AG09319 (cell line): ENCODE measurements at regions not wholly inside any gene's neighbourhood (a gene's known extent, or its start where the extent isn't known, plus 50 kb on each side); places are given as distances from the start of the nearest gene placed in this dataset.

Experiments used
- DNase-seq: peaks from one replicate; pipeline ENCODE4 v3.0.0-alpha.2; 2010; ENCODE audit warnings: low read depth; ENCODE audit errors: extremely low read depth
- TF ChIP-seq, protein P1 (sequence below): IDR thresholded peaks from 2 replicates; pipeline ENCODE4 v1.5.1; 2011; ENCODE audit warnings: low read depth, mild to moderate bottlenecking, inconsistent platforms, low read length, moderate library complexity

DNA sequence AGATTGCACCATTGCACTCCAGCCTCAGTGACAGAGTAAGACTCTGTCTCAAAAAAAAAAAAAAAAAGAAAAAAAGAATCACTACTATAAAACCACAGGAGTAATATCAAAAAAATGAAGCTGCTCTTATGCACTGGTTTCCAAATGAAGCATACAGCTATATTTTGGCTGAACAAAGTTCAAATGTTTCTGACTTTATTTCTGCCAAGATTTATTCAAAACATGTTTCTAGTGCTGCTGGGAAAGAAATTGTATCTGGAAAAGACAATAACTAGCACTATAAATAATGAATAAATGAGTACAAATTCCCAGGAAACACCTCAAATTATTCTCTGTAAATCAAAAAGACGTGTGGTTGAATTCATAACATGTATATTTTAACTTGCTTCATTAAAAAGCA, 102.5 kb upstream of the MME start:
- DNase-seq: no peak
- TF ChIP-seq, protein P1, sequence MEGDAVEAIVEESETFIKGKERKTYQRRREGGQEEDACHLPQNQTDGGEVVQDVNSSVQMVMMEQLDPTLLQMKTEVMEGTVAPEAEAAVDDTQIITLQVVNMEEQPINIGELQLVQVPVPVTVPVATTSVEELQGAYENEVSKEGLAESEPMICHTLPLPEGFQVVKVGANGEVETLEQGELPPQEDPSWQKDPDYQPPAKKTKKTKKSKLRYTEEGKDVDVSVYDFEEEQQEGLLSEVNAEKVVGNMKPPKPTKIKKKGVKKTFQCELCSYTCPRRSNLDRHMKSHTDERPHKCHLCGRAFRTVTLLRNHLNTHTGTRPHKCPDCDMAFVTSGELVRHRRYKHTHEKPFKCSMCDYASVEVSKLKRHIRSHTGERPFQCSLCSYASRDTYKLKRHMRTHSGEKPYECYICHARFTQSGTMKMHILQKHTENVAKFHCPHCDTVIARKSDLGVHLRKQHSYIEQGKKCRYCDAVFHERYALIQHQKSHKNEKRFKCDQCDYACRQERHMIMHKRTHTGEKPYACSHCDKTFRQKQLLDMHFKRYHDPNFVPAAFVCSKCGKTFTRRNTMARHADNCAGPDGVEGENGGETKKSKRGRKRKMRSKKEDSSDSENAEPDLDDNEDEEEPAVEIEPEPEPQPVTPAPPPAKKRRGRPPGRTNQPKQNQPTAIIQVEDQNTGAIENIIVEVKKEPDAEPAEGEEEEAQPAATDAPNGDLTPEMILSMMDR: no peak

DNA sequence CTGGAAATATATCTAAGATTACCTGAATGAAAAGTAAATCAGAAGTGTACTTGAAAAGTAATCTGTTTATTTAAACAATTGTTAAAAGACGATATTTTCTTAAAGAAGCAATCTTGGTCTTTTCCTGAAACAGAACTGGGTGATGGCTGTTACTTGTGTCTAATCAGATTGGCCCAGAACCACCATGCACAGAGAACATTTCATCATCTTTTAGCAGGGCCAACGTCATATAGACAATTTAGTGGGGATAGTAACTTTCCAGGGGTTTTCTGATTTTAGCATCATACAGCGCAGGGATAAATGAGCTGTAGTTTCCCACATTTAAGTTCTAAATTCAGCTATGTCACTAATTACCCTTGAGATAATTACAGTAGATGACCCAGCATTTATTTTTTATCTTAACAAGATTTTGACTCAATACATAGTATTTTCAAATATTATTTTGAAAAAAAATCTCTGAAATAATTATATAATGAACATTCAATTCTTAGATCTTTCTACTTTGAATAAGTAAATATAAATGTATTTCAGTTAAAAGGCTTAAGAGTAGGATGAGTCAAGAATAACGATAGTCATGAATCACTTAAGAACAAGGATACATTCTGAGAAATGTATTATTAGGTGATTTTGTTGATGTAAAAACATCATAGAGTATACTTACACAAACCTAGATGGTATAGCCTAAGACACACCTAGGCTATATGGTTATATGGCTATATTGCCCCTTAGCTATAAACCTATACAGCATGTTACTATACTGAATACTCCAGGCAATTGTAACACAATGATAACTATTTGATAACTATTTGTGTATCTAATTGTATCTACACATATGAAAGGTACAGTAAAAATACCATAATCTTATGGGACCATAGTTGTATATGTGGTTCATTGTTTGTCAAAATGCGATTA, 103.8 kb upstream of the MME start:
- TF ChIP-seq, protein P1: no peak
- no peak for DNase-seq

DNA sequence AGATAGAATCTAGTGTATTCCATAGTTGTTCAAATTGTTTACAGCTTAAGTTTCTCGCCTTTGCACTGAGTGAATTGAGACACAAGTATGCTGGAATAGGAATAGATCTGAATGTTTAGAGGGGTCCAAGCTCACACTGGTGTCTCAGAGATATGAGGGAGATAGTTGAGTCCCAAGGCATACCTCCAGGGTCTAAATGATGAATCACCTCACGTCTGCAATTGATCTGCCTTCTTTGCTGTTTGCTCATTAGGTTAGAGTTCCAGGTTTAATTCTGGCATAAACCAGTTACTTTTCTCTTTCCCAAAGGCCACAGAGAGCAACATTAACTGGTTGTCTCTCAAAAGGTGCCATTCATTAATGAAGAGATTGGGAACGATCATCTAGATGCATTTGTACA, 106.3 kb upstream of the MME start:
- TF ChIP-seq, protein P1: no peak
- no peak for DNase-seq

DNA sequence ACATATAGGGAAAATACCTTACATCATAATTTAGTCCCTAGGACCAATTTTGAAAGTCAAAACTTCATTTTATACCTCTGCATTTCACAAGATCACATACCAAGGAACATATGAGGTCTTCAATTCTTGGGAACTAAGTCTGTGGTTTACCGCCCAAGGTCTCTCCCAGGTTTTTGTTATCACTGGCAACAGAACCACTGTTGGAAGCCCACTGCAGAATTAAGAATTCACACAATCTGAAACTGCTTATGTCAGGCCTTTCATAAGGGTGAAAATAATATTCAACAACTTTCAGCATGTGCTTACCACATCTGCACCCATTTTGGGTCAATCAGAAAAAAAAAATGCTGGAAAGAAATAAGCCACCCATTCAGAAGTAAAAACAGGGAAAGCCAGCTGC, 107.2 kb upstream of the MME start:
- TF ChIP-seq, protein P1: no peak
- DNase-seq: no peak

DNA sequence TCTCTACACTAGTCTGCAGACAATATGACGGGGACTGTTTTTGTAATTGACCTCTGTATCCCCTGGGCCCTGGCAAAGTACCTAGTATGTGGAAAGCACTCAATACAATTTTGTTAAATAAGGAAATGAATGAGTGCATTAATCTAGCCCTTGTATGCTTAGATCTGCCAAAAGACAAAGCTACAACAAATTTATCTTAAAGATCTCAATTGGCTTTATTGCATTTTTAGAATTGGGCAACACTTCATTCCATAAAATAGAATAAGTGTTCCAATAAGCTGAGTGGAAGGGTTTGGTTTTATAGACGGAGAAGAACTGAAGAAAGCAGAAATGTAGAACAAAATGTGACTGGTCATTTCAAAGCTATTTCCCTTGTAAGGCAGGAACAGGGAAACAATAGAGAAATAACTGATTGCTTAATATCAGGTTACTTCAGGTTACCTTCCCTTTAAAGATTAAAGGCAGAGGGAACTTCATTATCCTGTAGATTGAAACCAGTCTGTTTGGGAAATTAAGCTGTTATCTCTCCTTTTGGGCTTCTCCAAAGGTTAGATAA, 108.3 kb upstream of the MME start:
- TF ChIP-seq, protein P1: no peak
- no peak for DNase-seq

DNA sequence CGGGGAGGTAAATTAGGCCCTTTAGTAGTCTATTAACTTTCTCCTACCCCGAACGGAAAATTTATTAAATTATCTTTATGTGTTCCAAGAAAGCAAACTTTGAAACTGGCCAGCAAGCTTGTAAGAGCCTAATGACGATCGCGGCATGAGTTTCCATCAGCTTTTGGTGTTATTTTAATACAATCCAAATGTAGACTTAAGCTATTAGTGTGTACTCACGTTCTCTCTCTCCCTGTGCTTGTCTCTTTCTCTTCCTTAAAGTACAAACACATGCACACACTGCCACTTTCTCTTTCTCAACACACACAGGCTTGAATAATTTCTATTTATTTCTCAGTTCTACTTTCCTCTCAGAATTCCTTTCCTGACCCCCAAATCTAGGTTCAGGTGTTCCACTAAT, 108.8 kb upstream of the MME start:
- no peak for DNase-seq
- TF ChIP-seq, protein P1: no peak

DNA sequence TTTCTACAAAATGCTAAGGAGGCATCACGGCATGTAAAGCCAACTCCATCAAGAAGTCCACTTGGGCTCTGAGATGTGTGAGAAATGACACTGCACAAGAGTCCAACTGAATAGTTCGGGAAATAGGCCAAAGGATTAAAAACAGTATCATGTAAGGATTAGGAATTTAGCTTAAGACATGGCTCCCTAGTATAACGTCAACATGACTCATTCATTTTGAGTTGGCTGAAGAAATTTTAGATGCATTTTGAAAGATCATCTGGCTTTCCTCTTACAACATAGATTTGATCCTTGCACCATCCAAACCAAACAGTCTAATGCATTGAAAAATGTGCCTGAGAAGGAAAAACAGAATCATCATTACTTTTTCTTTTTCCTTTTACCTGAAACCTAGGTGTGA, 109.3 kb upstream of the MME start:
- peak; percentile 87 for DNase-seq
- TF ChIP-seq, protein P1: no peak
